Liver (tissue), 7 donors: ENCODE measurements at regions not wholly inside any gene's neighbourhood (a gene's known extent, or its start where the extent isn't known, plus 50 kb on each side); places are given as distances from the start of the nearest gene placed in this dataset.

Experiments
- DNase-seq: peaks from one replicate; pipeline ENCODE4 v3.0.0-alpha.2; 2017; ENCODE audit warnings: low spot score
- H3K27ac ChIP-seq, 2 donors: one replicate each; pipeline ENCODE4 v1.7.0; 2013; ENCODE audit warnings: inconsistent platforms in 2 of 2, low read length in 2 of 2, control low read depth in 1 of 2, low read depth in 1 of 2, mild to moderate bottlenecking in 1 of 2
- H3K27me3 ChIP-seq, 4 donors: one replicate each; pipeline versions ENCODE4 v1.6.1 to v1.7.0; 2013; ENCODE audit warnings: low read length in 3 of 4, inconsistent platforms in 1 of 4, mild to moderate bottlenecking in 1 of 4, moderate library complexity in 1 of 4; ENCODE audit not compliant: control insufficient read depth in 4 of 4, insufficient read depth in 4 of 4
- H3K36me3 ChIP-seq, 4 donors: one replicate each; pipeline versions ENCODE4 v1.6.1 to v1.7.0; 2013; ENCODE audit warnings: low read length in 3 of 4, mild to moderate bottlenecking in 3 of 4, low read depth in 1 of 4, moderate library complexity in 1 of 4; ENCODE audit not compliant: control insufficient read depth in 4 of 4, insufficient read depth in 3 of 4
- H3K4me1 ChIP-seq, 4 donors: one replicate each; pipeline versions ENCODE4 v1.6.1 to v1.7.0; 2013; ENCODE audit warnings: low read length in 3 of 4, mild to moderate bottlenecking in 3 of 4, moderate library complexity in 1 of 4; ENCODE audit not compliant: control insufficient read depth in 4 of 4, insufficient read depth in 4 of 4
- H3K4me3 ChIP-seq, 3 donors: one replicate each; pipeline versions ENCODE4 v1.6.1 to v1.7.0; 2013; ENCODE audit warnings: low read length in 3 of 3, control low read depth in 1 of 3, low read depth in 1 of 3, mild to moderate bottlenecking in 1 of 3
- H3K9ac ChIP-seq, 2 donors: one replicate each; pipeline ENCODE4 v1.7.0; 2013; ENCODE audit warnings: low read length in 2 of 2, mild to moderate bottlenecking in 2 of 2, moderate library complexity in 2 of 2, control low read depth in 1 of 2, low read depth in 1 of 2
- H3K9me3 ChIP-seq, 4 donors: one replicate each; pipeline versions ENCODE4 v1.6.1 to v1.7.0; 2013; ENCODE audit warnings: low read length in 3 of 4; ENCODE audit not compliant: control insufficient read depth in 4 of 4
- ATF3 ChIP-seq: IDR thresholded peaks from 2 replicates; pipeline ENCODE4 v1.6.1; 2016; ENCODE audit warnings: antibody characterized with exemption
- CTCF ChIP-seq: fragments of 150-350 bp; IDR thresholded peaks from 2 replicates; pipeline ENCODE4 v1.5.1; 2017; ENCODE audit warnings: improper control_type of control experiment, low read depth, low read length; ENCODE audit not compliant: missing input control
- EGR1 ChIP-seq, 2 donors: IDR thresholded peaks; 2 replicates each; pipeline ENCODE4 v1.6.1; 2016 to 2018; ENCODE audit warnings: antibody characterized with exemption in 2 of 2, low read depth in 2 of 2
- FOXA1 ChIP-seq: IDR thresholded peaks from 2 replicates; pipeline ENCODE4 v1.6.1; 2016; ENCODE audit warnings: antibody characterized with exemption
- FOXA2 ChIP-seq: IDR thresholded peaks from 2 replicates; pipeline ENCODE4 v1.6.1; 2016; ENCODE audit warnings: antibody characterized with exemption
- GABPA ChIP-seq, 2 donors: IDR thresholded peaks in 1 of 2; conservative IDR thresholded peaks in 1 of 2; 2 replicates each; pipeline ENCODE4 v1.6.1; 2016; ENCODE audit warnings: antibody characterized with exemption in 2 of 2, mild to moderate bottlenecking in 1 of 2, moderate library complexity in 1 of 2
- HNF4A ChIP-seq, 2 donors: conservative IDR thresholded peaks; 2 replicates each; pipeline ENCODE4 v1.6.1; 2016; ENCODE audit warnings: antibody characterized with exemption in 2 of 2, mild to moderate bottlenecking in 2 of 2
- HNF4G ChIP-seq: IDR thresholded peaks from 2 replicates; pipeline ENCODE4 v1.6.1; 2016; ENCODE audit warnings: antibody characterized with exemption
- JUND ChIP-seq, 2 donors: IDR thresholded peaks; 2 replicates each; pipeline ENCODE4 v1.6.1; 2016; ENCODE audit warnings: antibody characterized with exemption in 2 of 2
- MAX ChIP-seq: IDR thresholded peaks from 2 replicates; pipeline ENCODE4 v1.6.1; 2016; ENCODE audit warnings: antibody characterized with exemption
- NR2F2 ChIP-seq: IDR thresholded peaks from 2 replicates; pipeline ENCODE4 v1.6.1; 2016; ENCODE audit warnings: antibody characterized with exemption
- RAD21 ChIP-seq, 2 donors: IDR thresholded peaks; 2 replicates each; pipeline ENCODE4 v1.6.1; 2016; ENCODE audit warnings: antibody characterized with exemption in 2 of 2, mild to moderate bottlenecking in 2 of 2
- REST ChIP-seq: IDR thresholded peaks from 2 replicates; pipeline ENCODE4 v1.6.1; 2016; ENCODE audit warnings: antibody characterized with exemption, mild to moderate bottlenecking
- RXRA ChIP-seq, 2 donors: IDR thresholded peaks; 2 replicates each; pipeline ENCODE4 v1.6.1; 2017 to 2018; ENCODE audit warnings: antibody characterized with exemption in 2 of 2, mild to moderate bottlenecking in 1 of 2
- SP1 ChIP-seq: IDR thresholded peaks from 2 replicates; pipeline ENCODE4 v1.6.1; 2018; ENCODE audit warnings: antibody characterized with exemption, mild to moderate bottlenecking
- TAF1 ChIP-seq: conservative IDR thresholded peaks from 2 replicates; pipeline ENCODE4 v1.6.1; 2016; ENCODE audit warnings: antibody characterized with exemption, mild to moderate bottlenecking
- YY1 ChIP-seq: IDR thresholded peaks from 2 replicates; pipeline ENCODE4 v1.6.1; 2016; ENCODE audit warnings: antibody characterized with exemption, mild to moderate bottlenecking
- ZBTB33 ChIP-seq: IDR thresholded peaks from 2 replicates; pipeline ENCODE4 v1.6.1; 2016; ENCODE audit warnings: antibody characterized with exemption
- donor health status: healthy.
- donor health status: healthy.
- donor health status: healthy.
- donor health status: healthy.

GRCh38 chr13:77431449-77431848 lies 104.1 kb upstream of the SCEL start:
- DNase-seq: no peak
- no peaks in the 10 kb centered on the region for H3K36me3 ChIP-seq
- H3K27me3 ChIP-seq: no peaks in the 10 kb centered on the region
- peaks cover 2 to 11% (median 5%) of the 10 kb centered on the region in 4 donors for H3K4me1 ChIP-seq
- H3K9me3 ChIP-seq: no peaks in the 10 kb centered on the region
- no peak overlapping the region for H3K4me3 ChIP-seq
- no peak for TF ChIP-seq MAX
- TF ChIP-seq ZBTB33: no peak
- TF ChIP-seq RAD21 (IDR thresholded peaks at IDR 0.05): no peak
- no peak for TF ChIP-seq GABPA (IDR thresholded peaks at IDR 0.05 in 1 of 2, conservative IDR thresholded peaks at IDR 0.05 in 1 of 2)
- TF ChIP-seq TAF1: no peak
- no peak for TF ChIP-seq HNF4A (conservative IDR thresholded peaks at IDR 0.05)
- no peak for TF ChIP-seq SP1
- TF ChIP-seq EGR1 (IDR thresholded peaks at IDR 0.05; ENCODE audit: low read depth in 2 of 2): no peak
- TF ChIP-seq HNF4G: no peak
- no peak for TF ChIP-seq FOXA2
- no peak for TF ChIP-seq FOXA1
- no peak for TF ChIP-seq YY1
- no peak for TF ChIP-seq CTCF
- TF ChIP-seq RXRA (IDR thresholded peaks at IDR 0.05): no peak
- no peak for TF ChIP-seq REST
- no peak for TF ChIP-seq NR2F2
- no peak for TF ChIP-seq ATF3
- no peak for TF ChIP-seq JUND (IDR thresholded peaks at IDR 0.05)
- H3K9ac ChIP-seq: no peak overlapping the region
- H3K27ac ChIP-seq: no peak overlapping the region
